ENCODE measurements at regions not wholly inside any gene's neighbourhood (a gene's known extent, or its start where the extent isn't known, plus 50 kb on each side); places are given as distances from the start of the nearest gene placed in this dataset.

GRCh38 chr6:21994821-21995220, 302.0 kb downstream of the PRL start:
- Histone ChIP-seq H3K36me3 (ENCODE audit: control insufficient read depth in 1 of 2, insufficient read depth in 2 of 2, low read depth in 1 of 2, low read length in 2 of 2) (no peaks in the 10 kb centered on the region), H3K4ac (ENCODE audit: low read depth in 1 of 2, low read length in 2 of 2) (no peak overlapping the region), H2BK5ac (ENCODE audit: low read depth, low read length, poor library complexity, severe bottlenecking) (no peak overlapping the region), H3K4me1 (ENCODE audit: control insufficient read depth, insufficient read depth, low read depth, low read length) (peaks cover 2% of the 10 kb centered on the region), H4K91ac (ENCODE audit: low read length) (no peak overlapping the region), H2BK15ac (ENCODE audit: low read depth, poor library complexity, severe bottlenecking) (no peak overlapping the region), H3K18ac (ENCODE audit: low read depth in 1 of 2, low read length in 2 of 2) (no peak overlapping the region), H3K4me2 (ENCODE audit: low read length, poor library complexity, severe bottlenecking) (no peak overlapping the region), H2AK5ac (ENCODE audit: low read length, severe bottlenecking) (no peak overlapping the region), H3K27ac (ENCODE audit: low read length, poor library complexity, severe bottlenecking) (no peak overlapping the region), H3K27me3 (ENCODE audit: control insufficient read depth in 1 of 2, insufficient read depth in 1 of 2, low read length in 2 of 2) (no peaks in the 10 kb centered on the region), H3K23ac (ENCODE audit: low read length in 2 of 2) (no peak overlapping the region), H2BK120ac (ENCODE audit: low read depth, low read length) (no peak overlapping the region), H3K79me1 (replicated peaks; ENCODE audit: low read length, poor library complexity, severe bottlenecking) (no peaks in the 10 kb centered on the region), H3K14ac (ENCODE audit: low read length in 2 of 2) (no peak overlapping the region), H2BK12ac (ENCODE audit: low read length in 2 of 2) (no peak overlapping the region), H3K4me3 (ENCODE audit: insufficient read depth in 1 of 2, low read depth in 1 of 2, low read length in 2 of 2) (no peak overlapping the region), H3K9me3 (ENCODE audit: control insufficient read depth, low read length) (no peaks in the 10 kb centered on the region), H2AFZ (ENCODE audit: low read depth, low read length) (no peak overlapping the region), H3K9ac (ENCODE audit: low read length) (no peak overlapping the region), H4K8ac (ENCODE audit: low read length) (no peak overlapping the region)
- no peak for DNase-seq
- 80% methylated on average over 1 of the region's 1 CpG for WGBS

- no peak overlapping the region for H3K27ac ChIP-seq (ENCODE audit: low read length, poor library complexity, severe bottlenecking)
- no peaks in the 10 kb centered on the region for H3K36me3 ChIP-seq (ENCODE audit: control insufficient read depth in 1 of 2, insufficient read depth in 2 of 2, low read depth in 1 of 2, low read length in 2 of 2)
- H2BK120ac ChIP-seq (ENCODE audit: low read depth, low read length): no peak overlapping the region
- no peaks in the 10 kb centered on the region for H3K9me3 ChIP-seq (ENCODE audit: control insufficient read depth, low read length)
- peaks cover 2% of the 10 kb centered on the region for H3K4me1 ChIP-seq (ENCODE audit: control insufficient read depth, insufficient read depth, low read depth, low read length)
- no peak overlapping the region for H3K18ac ChIP-seq (ENCODE audit: low read depth in 1 of 2, low read length in 2 of 2)
- no peaks in the 10 kb centered on the region for H3K27me3 ChIP-seq (ENCODE audit: control insufficient read depth in 1 of 2, insufficient read depth in 1 of 2, low read length in 2 of 2)
- no peak overlapping the region for H3K4me2 ChIP-seq (ENCODE audit: low read length, poor library complexity, severe bottlenecking)
- no CpG with 5 or more reads among the region's 2 CpGs for WGBS
- no peak overlapping the region for H3K4ac ChIP-seq (ENCODE audit: low read depth in 1 of 2, low read length in 2 of 2)
- no peak overlapping the region for H3K23ac ChIP-seq (ENCODE audit: low read length in 2 of 2)
- H3K14ac ChIP-seq (ENCODE audit: low read length in 2 of 2): no peak overlapping the region
- H2BK12ac ChIP-seq (ENCODE audit: low read length in 2 of 2): no peak overlapping the region
- H4K8ac ChIP-seq (ENCODE audit: low read length): no peak overlapping the region
- no peak overlapping the region for H2AFZ ChIP-seq (ENCODE audit: low read depth, low read length)
- no peak overlapping the region for H3K4me3 ChIP-seq (ENCODE audit: insufficient read depth in 1 of 2, low read depth in 1 of 2, low read length in 2 of 2)
- no peak overlapping the region for H2BK15ac ChIP-seq (ENCODE audit: low read depth, poor library complexity, severe bottlenecking)
- no peak overlapping the region for H3K9ac ChIP-seq (ENCODE audit: low read length)
- DNase-seq: no peak
- H3K79me1 ChIP-seq (replicated peaks; ENCODE audit: low read length, poor library complexity, severe bottlenecking): no peaks in the 10 kb centered on the region
- no peak overlapping the region for H4K91ac ChIP-seq (ENCODE audit: low read length)
- H2AK5ac ChIP-seq (ENCODE audit: low read length, severe bottlenecking): no peak overlapping the region
- no peak overlapping the region for H2BK5ac ChIP-seq (ENCODE audit: low read depth, low read length, poor library complexity, severe bottlenecking)
Measured at GRCh38 chr6:21995318-21995717, 301.5 kb downstream of the PRL start.

GRCh38 chr6:21996425-21997118, 300.3 kb downstream of the PRL start:
- Histone ChIP-seq H2BK120ac (ENCODE audit: low read depth, low read length) (no peak overlapping the region), H2AFZ (ENCODE audit: low read depth, low read length) (no peak overlapping the region), H3K14ac (ENCODE audit: low read length in 2 of 2) (no peak overlapping the region), H2BK15ac (ENCODE audit: low read depth, poor library complexity, severe bottlenecking) (no peak overlapping the region), H3K18ac (ENCODE audit: low read depth in 1 of 2, low read length in 2 of 2) (no peak overlapping the region), H2AK5ac (ENCODE audit: low read length, severe bottlenecking) (no peak overlapping the region), H3K4me2 (ENCODE audit: low read length, poor library complexity, severe bottlenecking) (no peak overlapping the region), H3K27me3 (ENCODE audit: control insufficient read depth in 1 of 2, insufficient read depth in 1 of 2, low read length in 2 of 2) (no peaks in the 10 kb centered on the region), H3K79me1 (replicated peaks; ENCODE audit: low read length, poor library complexity, severe bottlenecking) (no peaks in the 10 kb centered on the region), H3K4ac (ENCODE audit: low read depth in 1 of 2, low read length in 2 of 2) (peak overlapping the region in 1 of 2 experiments; percentile 76), H2BK12ac (ENCODE audit: low read length in 2 of 2) (peak overlapping the region in 1 of 2 experiments; percentile 71), H2BK5ac (ENCODE audit: low read depth, low read length, poor library complexity, severe bottlenecking) (no peak overlapping the region), H4K91ac (ENCODE audit: low read length) (no peak overlapping the region), H3K23ac (ENCODE audit: low read length in 2 of 2) (no peak overlapping the region), H3K27ac (ENCODE audit: low read length, poor library complexity, severe bottlenecking) (no peak overlapping the region), H4K8ac (ENCODE audit: low read length) (no peak overlapping the region), H3K36me3 (ENCODE audit: control insufficient read depth in 1 of 2, insufficient read depth in 2 of 2, low read depth in 1 of 2, low read length in 2 of 2) (no peaks in the 10 kb centered on the region), H3K9me3 (ENCODE audit: control insufficient read depth, low read length) (no peaks in the 10 kb centered on the region), H3K4me1 (ENCODE audit: control insufficient read depth, insufficient read depth, low read depth, low read length) (peaks cover 2% of the 10 kb centered on the region), H3K9ac (ENCODE audit: low read length) (no peak overlapping the region), H3K4me3 (ENCODE audit: insufficient read depth in 1 of 2, low read depth in 1 of 2, low read length in 2 of 2) (no peak overlapping the region)
- no peak for DNase-seq
- 43% methylated on average over 3 of the region's 5 CpGs for WGBS

- no peak overlapping the region for H2BK5ac ChIP-seq (ENCODE audit: low read depth, low read length, poor library complexity, severe bottlenecking)
- WGBS: 28% methylated on average over 3 of the region's 5 CpGs
- no peak overlapping the region for H3K4me2 ChIP-seq (ENCODE audit: low read length, poor library complexity, severe bottlenecking)
- H2AK5ac ChIP-seq (ENCODE audit: low read length, severe bottlenecking): peak overlapping the region; percentile 65
- H3K4me1 ChIP-seq (ENCODE audit: control insufficient read depth, insufficient read depth, low read depth, low read length): peaks cover 2% of the 10 kb centered on the region
- H3K4ac ChIP-seq (ENCODE audit: low read depth in 1 of 2, low read length in 2 of 2): no peak overlapping the region
- H3K9me3 ChIP-seq (ENCODE audit: control insufficient read depth, low read length): no peaks in the 10 kb centered on the region
- H3K14ac ChIP-seq (ENCODE audit: low read length in 2 of 2): no peak overlapping the region
- no peak overlapping the region for H4K8ac ChIP-seq (ENCODE audit: low read length)
- H2AFZ ChIP-seq (ENCODE audit: low read depth, low read length): no peak overlapping the region
- no peak overlapping the region for H2BK15ac ChIP-seq (ENCODE audit: low read depth, poor library complexity, severe bottlenecking)
- peak; percentile 42 for DNase-seq
- H3K4me3 ChIP-seq (ENCODE audit: insufficient read depth in 1 of 2, low read depth in 1 of 2, low read length in 2 of 2): no peak overlapping the region
- H4K91ac ChIP-seq (ENCODE audit: low read length): no peak overlapping the region
- H3K18ac ChIP-seq (ENCODE audit: low read depth in 1 of 2, low read length in 2 of 2): peak overlapping the region in 1 of 2 experiments; percentile 34
- H3K23ac ChIP-seq (ENCODE audit: low read length in 2 of 2): no peak overlapping the region
- H3K79me1 ChIP-seq (replicated peaks; ENCODE audit: low read length, poor library complexity, severe bottlenecking): no peaks in the 10 kb centered on the region
- no peaks in the 10 kb centered on the region for H3K27me3 ChIP-seq (ENCODE audit: control insufficient read depth in 1 of 2, insufficient read depth in 1 of 2, low read length in 2 of 2)
- no peaks in the 10 kb centered on the region for H3K36me3 ChIP-seq (ENCODE audit: control insufficient read depth in 1 of 2, insufficient read depth in 2 of 2, low read depth in 1 of 2, low read length in 2 of 2)
- H3K9ac ChIP-seq (ENCODE audit: low read length): no peak overlapping the region
- no peak overlapping the region for H2BK120ac ChIP-seq (ENCODE audit: low read depth, low read length)
- H3K27ac ChIP-seq (ENCODE audit: low read length, poor library complexity, severe bottlenecking): no peak overlapping the region
- H2BK12ac ChIP-seq (ENCODE audit: low read length in 2 of 2): no peak overlapping the region
Measured at GRCh38 chr6:21997119-21998037, 299.5 kb downstream of the PRL start.

Data from mesenchymal stem cell (in vitro differentiated cells and primary cell).